ENCODE measurements at regions not wholly inside any gene's neighbourhood (a gene's known extent, or its start where the extent isn't known, plus 50 kb on each side); places are given as distances from the start of the nearest gene placed in this dataset.

DNA sequence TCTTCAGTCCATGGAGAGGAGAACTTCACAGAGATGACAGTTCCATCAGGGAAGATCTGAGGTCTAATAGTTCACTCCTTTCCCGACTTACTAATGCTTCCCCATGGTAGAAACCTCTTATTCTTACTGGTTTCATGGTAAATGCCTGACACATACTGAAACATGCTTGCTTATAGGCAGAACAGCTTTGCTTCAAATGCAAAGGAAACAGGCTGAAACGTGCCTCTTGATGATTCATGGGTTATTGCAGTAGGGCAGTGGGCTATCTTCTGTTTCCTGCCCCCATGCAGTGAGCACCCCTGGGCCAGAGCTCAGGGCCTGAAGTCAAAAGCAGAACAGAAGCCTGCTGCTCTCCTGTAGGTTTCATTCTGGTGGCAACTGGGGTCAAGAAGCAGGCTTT lies 223.5 kb downstream of the RDH14 start:
- Histone ChIP-seq H3K36me3 (ENCODE audit: low read length) (no peaks in the 10 kb centered on the region), H3K27me3 (ENCODE audit: low read length) (no peaks in the 10 kb centered on the region), H3K4me2 (ENCODE audit: low read depth, low read length, poor library complexity, severe bottlenecking) (no peak overlapping the region), H3K9me2 (replicated peaks; ENCODE audit: insufficient read depth, low read length) (no peaks in the 10 kb centered on the region), H2AFZ (ENCODE audit: low read depth, low read length, severe bottlenecking) (no peak overlapping the region), H3K27ac (ENCODE audit: low read depth, low read length) (no peak overlapping the region), H3K9me3 (ENCODE audit: insufficient read depth, low read length) (no peaks in the 10 kb centered on the region), H4K20me1 (ENCODE audit: low read depth, low read length) (no peaks in the 10 kb centered on the region), H3K9ac (ENCODE audit: low read length) (no peak overlapping the region), H3K79me2 (ENCODE audit: insufficient read depth, low read length) (no peaks in the 10 kb centered on the region), H3K4me3 (ENCODE audit: insufficient read depth, low read length, poor library complexity, severe bottlenecking) (no peak overlapping the region), H3F3A (ENCODE audit: insufficient read depth) (no peaks in the 10 kb centered on the region)
- no peak for TF ChIP-seq EZH2phosphoT487 (conservative IDR thresholded peaks at IDR 0.05; ENCODE audit: low read length)
- TF ChIP-seq, protein P1, sequence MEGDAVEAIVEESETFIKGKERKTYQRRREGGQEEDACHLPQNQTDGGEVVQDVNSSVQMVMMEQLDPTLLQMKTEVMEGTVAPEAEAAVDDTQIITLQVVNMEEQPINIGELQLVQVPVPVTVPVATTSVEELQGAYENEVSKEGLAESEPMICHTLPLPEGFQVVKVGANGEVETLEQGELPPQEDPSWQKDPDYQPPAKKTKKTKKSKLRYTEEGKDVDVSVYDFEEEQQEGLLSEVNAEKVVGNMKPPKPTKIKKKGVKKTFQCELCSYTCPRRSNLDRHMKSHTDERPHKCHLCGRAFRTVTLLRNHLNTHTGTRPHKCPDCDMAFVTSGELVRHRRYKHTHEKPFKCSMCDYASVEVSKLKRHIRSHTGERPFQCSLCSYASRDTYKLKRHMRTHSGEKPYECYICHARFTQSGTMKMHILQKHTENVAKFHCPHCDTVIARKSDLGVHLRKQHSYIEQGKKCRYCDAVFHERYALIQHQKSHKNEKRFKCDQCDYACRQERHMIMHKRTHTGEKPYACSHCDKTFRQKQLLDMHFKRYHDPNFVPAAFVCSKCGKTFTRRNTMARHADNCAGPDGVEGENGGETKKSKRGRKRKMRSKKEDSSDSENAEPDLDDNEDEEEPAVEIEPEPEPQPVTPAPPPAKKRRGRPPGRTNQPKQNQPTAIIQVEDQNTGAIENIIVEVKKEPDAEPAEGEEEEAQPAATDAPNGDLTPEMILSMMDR (IDR thresholded peaks at IDR 0.05; ENCODE audit: insufficient read depth, low read length, poor library complexity, severe bottlenecking): no peak

DNA sequence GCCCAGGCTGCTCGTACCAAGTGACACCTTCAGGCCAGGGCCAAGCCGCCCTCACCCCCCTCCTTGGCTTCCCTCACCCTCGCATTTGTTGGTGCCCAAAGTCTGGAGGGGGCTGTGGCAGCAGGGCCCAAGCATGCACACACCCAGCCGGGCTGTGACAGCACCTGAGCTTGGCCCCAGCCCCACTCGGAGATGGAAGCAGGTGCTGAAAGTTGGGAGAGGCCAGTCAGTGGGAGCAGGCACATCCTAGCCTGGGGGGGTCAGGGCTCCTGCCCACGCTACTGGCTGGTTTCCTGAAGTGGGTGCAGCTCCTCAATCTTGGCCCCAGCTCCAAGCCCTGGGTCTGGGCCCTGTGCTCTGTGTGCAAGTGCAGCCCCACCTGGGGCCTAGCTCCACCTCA lies 228.0 kb downstream of the RDH14 start:
- Histone ChIP-seq H3K9ac (ENCODE audit: low read length) (no peak overlapping the region), H3K79me2 (ENCODE audit: insufficient read depth, low read length) (no peaks in the 10 kb centered on the region), H2AFZ (ENCODE audit: low read depth, low read length, severe bottlenecking) (no peak overlapping the region), H4K20me1 (ENCODE audit: low read depth, low read length) (no peaks in the 10 kb centered on the region), H3K27me3 (ENCODE audit: low read length) (no peaks in the 10 kb centered on the region), H3K27ac (ENCODE audit: low read depth, low read length) (no peak overlapping the region), H3F3A (ENCODE audit: insufficient read depth) (no peaks in the 10 kb centered on the region), H3K36me3 (ENCODE audit: low read length) (no peaks in the 10 kb centered on the region), H3K4me3 (ENCODE audit: insufficient read depth, low read length, poor library complexity, severe bottlenecking) (no peak overlapping the region), H3K9me3 (ENCODE audit: insufficient read depth, low read length) (no peaks in the 10 kb centered on the region), H3K9me2 (replicated peaks; ENCODE audit: insufficient read depth, low read length) (no peaks in the 10 kb centered on the region), H3K4me2 (ENCODE audit: low read depth, low read length, poor library complexity, severe bottlenecking) (no peak overlapping the region)
- TF ChIP-seq, protein P1 (IDR thresholded peaks at IDR 0.05; ENCODE audit: insufficient read depth, low read length, poor library complexity, severe bottlenecking): no peak
- no peak for TF ChIP-seq EZH2phosphoT487 (conservative IDR thresholded peaks at IDR 0.05; ENCODE audit: low read length)

DNA sequence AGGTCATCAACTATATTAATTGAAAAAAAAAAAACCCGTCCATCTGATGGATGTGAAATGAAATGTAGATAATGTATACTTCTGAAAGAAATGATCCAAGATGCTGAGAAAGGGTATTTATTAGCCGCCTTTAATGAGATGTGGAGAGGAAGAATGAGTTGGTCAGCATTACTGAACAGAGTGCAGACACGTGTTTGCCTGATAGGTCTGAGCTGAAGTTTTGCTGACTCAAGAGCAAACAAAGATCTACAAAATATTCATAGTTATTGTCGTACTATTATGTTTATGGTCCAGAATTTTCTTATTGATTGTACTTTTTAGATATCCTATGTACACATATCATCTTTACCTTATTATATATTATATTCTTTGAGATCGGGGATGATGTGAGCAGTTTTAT lies 235.3 kb downstream of the RDH14 start:
- no peak overlapping the region for H3K27ac ChIP-seq (ENCODE audit: low read depth, low read length)
- no peaks in the 10 kb centered on the region for H4K20me1 ChIP-seq (ENCODE audit: low read depth, low read length)
- H3K79me2 ChIP-seq (ENCODE audit: insufficient read depth, low read length): no peaks in the 10 kb centered on the region

More for the DNA sequence above, 235.3 kb downstream of the RDH14 start:
- no peaks in the 10 kb centered on the region for H3K9me2 ChIP-seq (replicated peaks; ENCODE audit: insufficient read depth, low read length)
- no peak overlapping the region for H3K9ac ChIP-seq (ENCODE audit: low read length)
- no peak overlapping the region for H3K4me2 ChIP-seq (ENCODE audit: low read depth, low read length, poor library complexity, severe bottlenecking)
- no peaks in the 10 kb centered on the region for H3K36me3 ChIP-seq (ENCODE audit: low read length)
- H2AFZ ChIP-seq (ENCODE audit: low read depth, low read length, severe bottlenecking): no peak overlapping the region
- H3K4me3 ChIP-seq (ENCODE audit: insufficient read depth, low read length, poor library complexity, severe bottlenecking): no peak overlapping the region
- TF ChIP-seq, protein P1 (IDR thresholded peaks at IDR 0.05; ENCODE audit: insufficient read depth, low read length, poor library complexity, severe bottlenecking): no peak
- TF ChIP-seq EZH2phosphoT487 (conservative IDR thresholded peaks at IDR 0.05; ENCODE audit: low read length): no peak
- H3K27me3 ChIP-seq (ENCODE audit: low read length): no peaks in the 10 kb centered on the region
- no peaks in the 10 kb centered on the region for H3F3A ChIP-seq (ENCODE audit: insufficient read depth)
- H3K9me3 ChIP-seq (ENCODE audit: insufficient read depth, low read length): no peaks in the 10 kb centered on the region
